Thymus (tissue), 11 donors: ENCODE measurements at regions not wholly inside any gene's neighbourhood (a gene's known extent, or its start where the extent isn't known, plus 50 kb on each side); places are given as distances from the start of the nearest gene placed in this dataset.

Experiments used
- DNase-seq, 9 donors: peaks; one replicate each; pipeline ENCODE4 v3.0.0-alpha.2; 2013; ENCODE audit warnings: low spot score in 9 of 9, low read depth in 6 of 9, missing footprints in 1 of 9
- H3K27ac ChIP-seq, 2 donors: one replicate each; pipeline ENCODE4 v1.5.1; 2013; ENCODE audit warnings: control low read depth in 1 of 2, low read depth in 1 of 2, low read length in 1 of 2, mild to moderate bottlenecking in 1 of 2, moderate library complexity in 1 of 2
- H3K27me3 ChIP-seq, 2 donors: one replicate each; pipeline ENCODE4 v1.5.1; 2013; ENCODE audit warnings: low read length in 1 of 2; ENCODE audit not compliant: control insufficient read depth in 2 of 2, insufficient read depth in 1 of 2
- H3K36me3 ChIP-seq, 2 donors: one replicate each; pipeline ENCODE4 v1.5.1; 2013; ENCODE audit warnings: low read length in 1 of 2, mild to moderate bottlenecking in 1 of 2, moderate library complexity in 1 of 2; ENCODE audit not compliant: control insufficient read depth in 2 of 2, insufficient read depth in 2 of 2
- H3K4me1 ChIP-seq, 2 donors: one replicate each; pipeline ENCODE4 v1.5.1; 2013; ENCODE audit warnings: low read length in 2 of 2; ENCODE audit not compliant: control insufficient read depth in 2 of 2, insufficient read depth in 2 of 2
- H3K4me3 ChIP-seq, 2 donors: one replicate each; pipeline ENCODE4 v1.5.1; 2013; ENCODE audit warnings: low read length in 2 of 2, control low read depth in 1 of 2, mild to moderate bottlenecking in 1 of 2
- H3K9me3 ChIP-seq, 2 donors: one replicate each; pipeline ENCODE4 v1.5.1; 2013; ENCODE audit warnings: low read length in 1 of 2, mild to moderate bottlenecking in 1 of 2; ENCODE audit not compliant: control insufficient read depth in 2 of 2, insufficient read depth in 1 of 2
- WGBS: extraction: QIAGEN DNeasy Blood & Tissue Kit; methylation state at CpG from one replicate; pipeline ENCODE4 v1.1.7; 2013; 5-methylcytosine and 5-hydroxymethylcytosine counted together
- donor health status: healthy.

GRCh38 chr5:162487528-162488525 lies 420.3 kb downstream of the GABRG2 start:
- Histone ChIP-seq H3K27me3 (no peaks in the 10 kb centered on the region), H3K4me3 (no peak overlapping the region), H3K9me3 (no peaks in the 10 kb centered on the region), H3K27ac (no peak overlapping the region), H3K36me3 (no peaks in the 10 kb centered on the region), H3K4me1 (no peaks in the 10 kb centered on the region)
- no peak for DNase-seq
- WGBS: 90% methylated on average over 7 of the region's 7 CpGs

- H3K9me3 ChIP-seq: no peaks in the 10 kb centered on the region
- WGBS: 69% methylated on average over 5 of the region's 5 CpGs
- H3K36me3 ChIP-seq: no peaks in the 10 kb centered on the region
- no peak overlapping the region for H3K27ac ChIP-seq
- no peaks in the 10 kb centered on the region for H3K4me1 ChIP-seq
- no peak overlapping the region for H3K4me3 ChIP-seq
- H3K27me3 ChIP-seq: no peaks in the 10 kb centered on the region
- no peak for DNase-seq
These were observed 428.7 kb downstream of the GABRG2 start for GRCh38 chr5:162496100-162496808.

GRCh38 chr5:162497455-162497854 lies 429.9 kb downstream of the GABRG2 start:
- DNase-seq: no peak
- H3K4me1 ChIP-seq: no peaks in the 10 kb centered on the region
- H3K27ac ChIP-seq: no peak overlapping the region
- no peak overlapping the region for H3K4me3 ChIP-seq
- no peaks in the 10 kb centered on the region for H3K27me3 ChIP-seq
- H3K9me3 ChIP-seq: no peaks in the 10 kb centered on the region
- no peaks in the 10 kb centered on the region for H3K36me3 ChIP-seq
- 75% methylated on average over 3 of the region's 3 CpGs for WGBS

- Histone ChIP-seq H3K36me3 (no peaks in the 10 kb centered on the region), H3K27ac (no peak overlapping the region), H3K9me3 (no peaks in the 10 kb centered on the region), H3K4me3 (no peak overlapping the region), H3K27me3 (no peaks in the 10 kb centered on the region), H3K4me1 (no peaks in the 10 kb centered on the region)
- WGBS: 92% methylated on average over 3 of the region's 3 CpGs
- DNase-seq: no peak
These were observed 435.2 kb downstream of the GABRG2 start for GRCh38 chr5:162502780-162503179.

- 95% methylated on average over 3 of the region's 3 CpGs for whole genome bisulfite sequencing
- Histone ChIP-seq H3K9me3 (no peaks in the 10 kb centered on the region), H3K27ac (no peak overlapping the region), H3K4me1 (no peaks in the 10 kb centered on the region), H3K36me3 (no peaks in the 10 kb centered on the region), H3K4me3 (no peak overlapping the region), H3K27me3 (no peaks in the 10 kb centered on the region)
- no peak for DNase-seq
These were observed 436.2 kb downstream of the GABRG2 start for GRCh38 chr5:162503796-162504195.

GRCh38 chr5:162512935-162513565 lies 445.5 kb downstream of the GABRG2 start:
- no peaks in the 10 kb centered on the region for H3K27me3 ChIP-seq
- H3K4me1 ChIP-seq: no peaks in the 10 kb centered on the region
- no peaks in the 10 kb centered on the region for H3K9me3 ChIP-seq
- 85% methylated on average over 3 of the region's 3 CpGs for WGBS
- no peak overlapping the region for H3K4me3 ChIP-seq
- H3K36me3 ChIP-seq: no peaks in the 10 kb centered on the region
- DNase-seq: no peak
- no peak overlapping the region for H3K27ac ChIP-seq

- Histone ChIP-seq H3K4me1 (no peaks in the 10 kb centered on the region), H3K27ac (no peak overlapping the region), H3K9me3 (no peaks in the 10 kb centered on the region), H3K4me3 (no peak overlapping the region), H3K36me3 (no peaks in the 10 kb centered on the region), H3K27me3 (no peaks in the 10 kb centered on the region)
- 89% methylated on average over 2 of the region's 2 CpGs for WGBS
- DNase-seq: no peak
These were observed 446.5 kb downstream of the GABRG2 start for GRCh38 chr5:162514116-162514515.

- no peaks in the 10 kb centered on the region for H3K4me1 ChIP-seq
- WGBS: 96% methylated on average over 1 of the region's 1 CpG
- no peak overlapping the region for H3K27ac ChIP-seq
- no peak for DNase-seq
- H3K27me3 ChIP-seq: no peaks in the 10 kb centered on the region
- peaks cover 0 to 18% of the 10 kb centered on the region in 2 donors for H3K9me3 ChIP-seq
- no peak overlapping the region for H3K4me3 ChIP-seq
- no peaks in the 10 kb centered on the region for H3K36me3 ChIP-seq
These were observed 453.3 kb downstream of the GABRG2 start for GRCh38 chr5:162520878-162521277.

- Histone ChIP-seq H3K9me3 (peaks cover 0 to 19% of the 10 kb centered on the region in 2 donors), H3K27ac (no peak overlapping the region), H3K36me3 (no peaks in the 10 kb centered on the region), H3K4me3 (no peak overlapping the region), H3K27me3 (no peaks in the 10 kb centered on the region), H3K4me1 (no peaks in the 10 kb centered on the region)
- WGBS: 77% methylated on average over 1 of the region's 1 CpG
- no peak for DNase-seq
These were observed 461.6 kb downstream of the GABRG2 start for GRCh38 chr5:162529209-162529608.
